ENCODE measurements at regions not wholly inside any gene's neighbourhood (a gene's known extent, or its start where the extent isn't known, plus 50 kb on each side); places are given as distances from the start of the nearest gene placed in this dataset.

DNA sequence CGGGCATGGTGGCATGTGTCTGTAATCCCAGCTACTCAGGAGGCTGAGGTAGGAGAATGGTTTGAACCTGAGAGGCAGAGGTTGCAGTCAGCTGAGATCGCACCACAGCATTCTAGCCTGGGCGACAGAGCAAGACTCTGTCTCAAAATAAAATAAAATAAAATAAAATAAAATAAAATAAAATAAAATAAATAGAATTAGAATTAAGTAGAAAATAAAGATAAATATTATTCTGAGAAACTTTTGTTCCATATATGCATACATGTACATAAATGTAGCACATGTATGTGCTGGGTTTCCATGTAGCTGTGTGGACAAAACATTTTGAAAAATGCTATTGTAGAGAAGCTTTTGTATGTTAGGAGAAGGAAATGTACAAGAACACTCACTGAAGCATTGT, 129.4 kb upstream of the VLDLR start:
- TF ChIP-seq TCF12 (IDR thresholded peaks at IDR 0.05; ENCODE audit: low read depth), result no peak
- no peak for TF ChIP-seq YY1 (IDR thresholded peaks at IDR 0.05; ENCODE audit: low read depth)
- no peak for TF ChIP-seq EGR1 (IDR thresholded peaks at IDR 0.05)
- no peak for TF ChIP-seq NFIC (IDR thresholded peaks at IDR 0.05)
- TF ChIP-seq, protein P1, sequence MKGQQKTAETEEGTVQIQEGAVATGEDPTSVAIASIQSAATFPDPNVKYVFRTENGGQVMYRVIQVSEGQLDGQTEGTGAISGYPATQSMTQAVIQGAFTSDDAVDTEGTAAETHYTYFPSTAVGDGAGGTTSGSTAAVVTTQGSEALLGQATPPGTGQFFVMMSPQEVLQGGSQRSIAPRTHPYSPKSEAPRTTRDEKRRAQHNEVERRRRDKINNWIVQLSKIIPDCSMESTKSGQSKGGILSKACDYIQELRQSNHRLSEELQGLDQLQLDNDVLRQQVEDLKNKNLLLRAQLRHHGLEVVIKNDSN (IDR thresholded peaks at IDR 0.05), result no peak
- TF ChIP-seq TAF1 (IDR thresholded peaks at IDR 0.05; ENCODE audit: low read depth), result no peak
- no peak for TF ChIP-seq CEBPB (IDR thresholded peaks at IDR 0.05)
- no peak for TF ChIP-seq EP300 (IDR thresholded peaks at IDR 0.05; ENCODE audit: borderline replicate concordance)
- TF ChIP-seq RAD21 (IDR thresholded peaks at IDR 0.05; ENCODE audit: low read depth), result no peak
- TF ChIP-seq, protein P2, sequence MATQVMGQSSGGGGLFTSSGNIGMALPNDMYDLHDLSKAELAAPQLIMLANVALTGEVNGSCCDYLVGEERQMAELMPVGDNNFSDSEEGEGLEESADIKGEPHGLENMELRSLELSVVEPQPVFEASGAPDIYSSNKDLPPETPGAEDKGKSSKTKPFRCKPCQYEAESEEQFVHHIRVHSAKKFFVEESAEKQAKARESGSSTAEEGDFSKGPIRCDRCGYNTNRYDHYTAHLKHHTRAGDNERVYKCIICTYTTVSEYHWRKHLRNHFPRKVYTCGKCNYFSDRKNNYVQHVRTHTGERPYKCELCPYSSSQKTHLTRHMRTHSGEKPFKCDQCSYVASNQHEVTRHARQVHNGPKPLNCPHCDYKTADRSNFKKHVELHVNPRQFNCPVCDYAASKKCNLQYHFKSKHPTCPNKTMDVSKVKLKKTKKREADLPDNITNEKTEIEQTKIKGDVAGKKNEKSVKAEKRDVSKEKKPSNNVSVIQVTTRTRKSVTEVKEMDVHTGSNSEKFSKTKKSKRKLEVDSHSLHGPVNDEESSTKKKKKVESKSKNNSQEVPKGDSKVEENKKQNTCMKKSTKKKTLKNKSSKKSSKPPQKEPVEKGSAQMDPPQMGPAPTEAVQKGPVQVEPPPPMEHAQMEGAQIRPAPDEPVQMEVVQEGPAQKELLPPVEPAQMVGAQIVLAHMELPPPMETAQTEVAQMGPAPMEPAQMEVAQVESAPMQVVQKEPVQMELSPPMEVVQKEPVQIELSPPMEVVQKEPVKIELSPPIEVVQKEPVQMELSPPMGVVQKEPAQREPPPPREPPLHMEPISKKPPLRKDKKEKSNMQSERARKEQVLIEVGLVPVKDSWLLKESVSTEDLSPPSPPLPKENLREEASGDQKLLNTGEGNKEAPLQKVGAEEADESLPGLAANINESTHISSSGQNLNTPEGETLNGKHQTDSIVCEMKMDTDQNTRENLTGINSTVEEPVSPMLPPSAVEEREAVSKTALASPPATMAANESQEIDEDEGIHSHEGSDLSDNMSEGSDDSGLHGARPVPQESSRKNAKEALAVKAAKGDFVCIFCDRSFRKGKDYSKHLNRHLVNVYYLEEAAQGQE (IDR thresholded peaks at IDR 0.05; ENCODE audit: low read depth), result no peak
- TF ChIP-seq CREB1 (IDR thresholded peaks at IDR 0.05; ENCODE audit: low read depth), result no peak
- TF ChIP-seq, protein P3, sequence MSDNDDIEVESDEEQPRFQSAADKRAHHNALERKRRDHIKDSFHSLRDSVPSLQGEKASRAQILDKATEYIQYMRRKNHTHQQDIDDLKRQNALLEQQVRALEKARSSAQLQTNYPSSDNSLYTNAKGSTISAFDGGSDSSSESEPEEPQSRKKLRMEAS (IDR thresholded peaks at IDR 0.05), result no peak
- TF ChIP-seq TEAD4 (IDR thresholded peaks at IDR 0.05), result no peak
